ENCODE measurements at regions not wholly inside any gene's neighbourhood (a gene's known extent, or its start where the extent isn't known, plus 50 kb on each side); places are given as distances from the start of the nearest gene placed in this dataset.
"Not testable (repeated sequence)": the region's sequence is repeated elsewhere in the genome, so short reads cannot be mapped to it uniquely, and the experiment has no call there.

DNA sequence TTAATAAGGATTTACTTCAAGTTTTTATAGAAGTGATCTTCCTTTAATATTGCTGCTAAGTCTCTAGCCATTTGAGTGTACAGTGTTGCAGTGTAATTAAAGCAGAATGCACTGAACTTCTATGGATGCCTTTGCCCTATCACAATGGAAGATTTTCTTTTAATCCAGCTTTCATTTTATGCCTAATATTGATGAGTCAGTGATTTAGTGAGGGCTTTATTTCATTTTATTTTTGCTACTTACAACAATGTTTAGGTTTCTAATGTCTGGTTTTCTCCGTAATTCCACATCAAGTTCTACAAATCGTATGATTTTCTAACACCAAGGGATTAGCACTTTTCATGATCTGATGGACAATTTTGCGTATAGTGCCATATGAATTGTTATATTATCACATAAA, 504.1 kb downstream of the PCDH11X start:
- DNase-seq (ENCODE audit: low read depth, low spot score): no peak

DNA sequence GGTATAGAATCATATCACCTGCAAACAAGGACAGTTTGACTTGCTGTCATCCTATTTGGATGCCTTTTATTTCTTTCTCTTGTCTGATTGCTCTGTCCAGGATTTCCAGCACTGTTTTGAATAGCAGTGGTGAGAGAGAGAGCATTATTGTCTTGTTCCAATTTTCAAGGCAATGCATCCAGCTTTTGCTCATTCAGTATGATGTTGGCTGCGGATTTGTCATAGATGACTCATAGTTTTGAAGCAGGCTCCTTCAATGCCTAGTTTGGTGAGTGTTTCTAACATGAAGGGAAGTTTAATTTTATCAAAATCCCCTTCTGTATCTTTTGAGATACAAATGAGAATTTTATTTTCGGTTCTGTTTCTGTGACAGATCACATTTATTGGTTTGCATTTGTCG, 518.9 kb downstream of the PCDH11X start:
- not testable (repeated sequence) for DNase-seq (ENCODE audit: low read depth, low spot score)

DNA sequence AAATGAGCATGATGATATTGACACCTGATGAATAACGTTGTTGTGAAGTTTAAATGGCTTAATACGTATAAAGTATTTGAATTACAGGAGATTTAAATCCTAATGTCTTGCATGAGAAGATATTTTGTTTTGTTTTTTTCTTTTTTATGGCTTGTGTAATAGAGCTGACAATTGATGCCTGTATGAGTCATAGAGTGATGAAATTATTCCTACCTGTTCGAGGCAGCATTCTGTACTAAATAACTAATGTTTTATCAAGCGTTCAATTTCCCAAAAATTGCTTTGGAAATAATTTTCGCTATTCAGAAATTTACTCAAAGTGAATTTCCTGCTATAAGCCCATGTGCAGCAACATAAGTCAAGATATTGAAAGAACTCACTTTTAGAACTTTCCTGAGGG, 554.0 kb downstream of the PCDH11X start:
- not testable (repeated sequence) for DNase-seq (ENCODE audit: low read depth, low spot score)

DNA sequence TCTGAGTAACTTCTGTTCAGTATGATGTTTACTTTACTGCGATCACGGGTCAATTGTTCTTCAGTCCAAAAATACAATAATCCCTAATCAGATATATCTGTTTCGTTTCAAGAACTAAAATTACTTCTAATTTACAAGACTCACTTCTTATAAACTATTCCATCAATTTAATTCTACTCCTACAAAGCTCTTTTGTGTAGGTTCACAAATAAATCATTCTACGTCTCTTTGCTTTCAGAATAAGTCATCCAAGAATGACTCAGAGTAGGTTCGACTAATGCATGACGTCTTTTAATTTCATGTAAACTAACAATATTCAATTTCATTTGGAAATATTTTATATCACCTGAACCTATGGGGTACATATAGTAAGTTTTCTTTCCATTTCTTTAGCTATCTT, 571.9 kb downstream of the PCDH11X start:
- DNase-seq (ENCODE audit: low read depth, low spot score): not testable (repeated sequence)

DNA sequence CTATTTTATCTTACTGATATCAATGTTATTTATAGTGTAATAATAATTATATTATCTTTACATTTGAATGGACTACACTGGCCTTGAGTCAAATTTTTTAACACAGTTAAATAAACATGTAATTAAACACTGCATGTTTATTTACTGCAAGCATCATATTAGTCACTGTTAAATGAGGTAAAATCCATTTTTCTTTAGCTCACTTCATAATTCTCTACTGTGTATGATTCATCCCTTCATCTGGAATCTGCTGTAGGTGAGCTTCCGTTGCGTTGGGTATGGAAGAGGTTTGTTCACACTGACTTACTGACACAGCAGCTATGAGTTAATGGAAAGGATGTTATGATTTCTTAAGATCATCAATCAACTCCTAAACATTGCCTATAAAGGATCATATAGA, 572.3 kb downstream of the PCDH11X start:
- no peak for DNase-seq (ENCODE audit: low read depth, low spot score)

Data from ELF-1 (cell line).